ENCODE measurements at regions not wholly inside any gene's neighbourhood (a gene's known extent, or its start where the extent isn't known, plus 50 kb on each side); places are given as distances from the start of the nearest gene placed in this dataset.

GRCh38 chr3:164450276-164450905, 627.9 kb downstream of the SI start:
- TF ChIP-seq CTCF (IDR thresholded peaks at IDR 0.05 in 4 of 5, conservative IDR thresholded peaks at IDR 0.05 in 1 of 5) (no peak), POLR2A (IDR thresholded peaks at IDR 0.05) (no peak)

Data from gastrocnemius medialis (tissue), 4 donors.